Thyroid gland (tissue), 4 donors: ENCODE measurements at regions not wholly inside any gene's neighbourhood (a gene's known extent, or its start where the extent isn't known, plus 50 kb on each side); places are given as distances from the start of the nearest gene placed in this dataset.

ENCODE experiments used
- DNase-seq, 2 donors: peaks; one replicate each; pipeline ENCODE4 v3.0.0-alpha.2; 2019
- H3K27ac ChIP-seq, 3 donors: fragments of 200-600 bp; sonication (generic); 1 replicate in 2 of 3; 2 replicates in 1 of 3; pipeline ENCODE4 v1.5.1; 2016 to 2019; ENCODE audit warnings: mild to moderate bottlenecking in 1 of 3, moderate library complexity in 1 of 3
- H3K27me3 ChIP-seq: fragments of 200-600 bp; sonication (generic); one replicate; pipeline ENCODE4 v1.5.1; 2019
- H3K36me3 ChIP-seq, 2 donors: fragments of 200-600 bp; sonication (generic); one replicate each; pipeline ENCODE4 v1.5.1; 2016 to 2019
- H3K4me1 ChIP-seq, 2 donors: fragments of 200-600 bp; sonication (generic); one replicate each; pipeline ENCODE4 v1.5.1; 2017 to 2019
- H3K4me3 ChIP-seq, 3 donors: fragments of 200-600 bp; sonication (generic); replicated peaks in 1 of 3; 1 replicate in 2 of 3; 2 replicates in 1 of 3; pipeline ENCODE4 v1.5.1; 2016; ENCODE audit warnings: mild to moderate bottlenecking in 1 of 3
- H3K9me3 ChIP-seq: fragments of 200-600 bp; sonication (generic); one replicate; pipeline ENCODE4 v1.5.1; 2017
- CTCF ChIP-seq, 6 experiments: fragments of 200-600 bp in 3 of 6; fragments of 450-650 bp in 3 of 6; sonication (generic) in 3 of 6; IDR thresholded peaks; one replicate each; pipeline ENCODE4 v1.5.1; 2016 to 2019; ENCODE audit warnings: antibody characterized with exemption in 6 of 6, mild to moderate bottlenecking in 2 of 6, inconsistent platforms in 1 of 6, moderate library complexity in 1 of 6
- POLR2A ChIP-seq, 2 donors: fragments of 450-650 bp; IDR thresholded peaks; one replicate each; pipeline ENCODE4 v1.6.1; 2017; ENCODE audit warnings: antibody characterized with exemption in 2 of 2, mild to moderate bottlenecking in 2 of 2, moderate library complexity in 1 of 2
- WGBS, 2 donors: methylation state at CpG; one replicate each; pipeline ENCODE4 v1.1.5; 2017; 5-methylcytosine and 5-hydroxymethylcytosine counted together
- intact Hi-C: fragments of 100-400 bp; cut with DNase I; formaldehyde crosslinking; loops from one replicate; pipeline ENCODE4 v1.15.1; 2023

DNA sequence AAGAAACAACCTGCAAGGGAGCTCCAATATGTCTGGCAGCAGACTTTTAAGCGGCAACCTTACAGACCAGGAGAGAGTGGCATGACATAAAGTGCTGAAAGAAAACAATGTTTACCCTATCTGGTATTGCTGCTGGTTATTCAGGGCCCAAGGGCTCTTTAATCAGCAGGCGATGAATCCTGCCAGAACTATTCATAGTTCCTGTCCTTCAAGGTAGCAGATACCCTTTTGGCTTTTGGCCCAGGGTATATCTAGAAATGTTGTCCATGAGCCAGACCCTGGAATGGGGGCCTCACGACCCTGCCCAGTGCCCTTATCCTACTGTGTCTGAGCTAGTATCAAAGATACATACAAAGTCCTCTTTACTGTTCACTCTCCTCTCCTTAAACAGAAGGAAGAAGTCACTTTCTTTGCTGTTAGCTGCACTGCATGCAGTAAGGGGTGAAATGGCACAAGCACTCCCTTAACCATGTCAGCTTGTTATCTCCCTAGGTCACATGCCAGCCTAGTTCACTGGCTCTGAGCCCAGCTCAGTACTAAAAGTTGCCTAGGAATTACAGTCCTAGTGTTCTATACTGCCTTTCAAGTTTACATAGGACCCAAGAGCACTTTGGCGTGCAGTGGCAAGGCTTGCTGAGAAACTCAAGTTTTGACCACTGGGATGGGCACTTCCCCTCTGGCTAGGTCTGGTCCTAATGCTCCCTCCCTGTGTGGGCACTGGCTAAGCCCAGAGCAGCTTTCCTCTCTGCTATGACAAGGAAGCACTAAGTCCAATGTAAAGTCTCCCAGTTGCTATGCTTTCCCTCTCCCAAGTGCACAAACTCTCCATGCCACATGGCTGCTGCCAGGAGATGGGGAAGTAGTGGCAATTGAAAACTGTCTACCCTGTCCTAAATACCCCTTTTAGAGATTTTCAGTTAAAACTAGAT is 122.0 kb downstream of the HTR1B start:
- no peak overlapping the region for H3K27ac ChIP-seq
- no peaks in the 10 kb centered on the region for H3K36me3 ChIP-seq
- H3K27me3 ChIP-seq, result no peaks in the 10 kb centered on the region
- H3K4me3 ChIP-seq, result no peak overlapping the region
- no peak for DNase-seq
- no peaks in the 10 kb centered on the region for H3K9me3 ChIP-seq
- 42 to 51% methylated on average over 4 of the region's 4 CpGs for WGBS, 2 donors
- H3K4me1 ChIP-seq, result no peaks in the 10 kb centered on the region
- intact Hi-C loops, result no loop called here
- TF ChIP-seq POLR2A (IDR thresholded peaks at IDR 0.05), result no peak
- no peak for TF ChIP-seq CTCF (IDR thresholded peaks at IDR 0.05)

DNA sequence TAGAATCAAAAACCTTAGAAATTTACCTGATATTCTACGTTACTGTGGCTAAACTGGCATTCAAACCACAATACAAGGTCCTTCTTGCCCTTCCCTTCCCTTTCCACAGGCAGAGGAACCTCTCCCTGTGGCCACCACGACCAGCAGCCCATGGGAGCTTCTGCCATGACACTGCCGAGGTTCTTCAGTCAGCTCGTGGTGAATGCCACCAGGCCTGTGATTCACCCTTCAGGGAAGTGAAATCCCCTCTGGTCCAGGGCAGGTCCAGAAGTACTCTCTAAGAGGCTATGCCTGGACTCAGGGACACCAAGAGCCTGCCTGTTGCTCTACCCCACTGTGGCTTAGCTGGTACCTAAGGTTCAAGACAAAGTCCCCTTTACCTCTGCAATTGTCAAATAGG is 123.0 kb downstream of the HTR1B start:
- intact Hi-C loops, result no loop called here
- no peak for TF ChIP-seq CTCF (IDR thresholded peaks at IDR 0.05)
- TF ChIP-seq POLR2A (IDR thresholded peaks at IDR 0.05), result no peak
- no peaks in the 10 kb centered on the region for H3K9me3 ChIP-seq
- H3K36me3 ChIP-seq, result no peaks in the 10 kb centered on the region
- H3K4me3 ChIP-seq, result no peak overlapping the region
- 64 to 76% methylated on average over 4 of the region's 4 CpGs for WGBS, 2 donors
- no peaks in the 10 kb centered on the region for H3K27me3 ChIP-seq
- no peaks in the 10 kb centered on the region for H3K4me1 ChIP-seq
- no peak overlapping the region for H3K27ac ChIP-seq
- DNase-seq, result no peak

GRCh38 chr6:77339926-77340325 is 123.4 kb downstream of the HTR1B start:
- no peaks in the 10 kb centered on the region for H3K27me3 ChIP-seq
- no peak for DNase-seq
- no peak overlapping the region for H3K4me3 ChIP-seq
- WGBS, 2 donors, result 89 to 91% methylated on average over 2 of the region's 2 CpGs
- intact Hi-C loops, result no loop called here
- H3K27ac ChIP-seq, result no peak overlapping the region
- no peak for TF ChIP-seq CTCF (IDR thresholded peaks at IDR 0.05)
- no peak for TF ChIP-seq POLR2A (IDR thresholded peaks at IDR 0.05)
- H3K4me1 ChIP-seq, result no peaks in the 10 kb centered on the region
- H3K36me3 ChIP-seq, result no peaks in the 10 kb centered on the region
- H3K9me3 ChIP-seq, result no peaks in the 10 kb centered on the region

- Histone ChIP-seq H3K27ac (no peak overlapping the region), H3K4me1 (no peaks in the 10 kb centered on the region), H3K9me3 (no peaks in the 10 kb centered on the region), H3K36me3 (no peaks in the 10 kb centered on the region), H3K27me3 (no peaks in the 10 kb centered on the region), H3K4me3 (no peak overlapping the region)
- intact Hi-C loops, result no loop called here
- no peak for TF ChIP-seq CTCF (IDR thresholded peaks at IDR 0.05)
- no peak for TF ChIP-seq POLR2A (IDR thresholded peaks at IDR 0.05)
- no peak for DNase-seq
These were observed 125.9 kb downstream of the HTR1B start for GRCh38 chr6:77337392-77337791.

GRCh38 chr6:77334093-77334492 is 129.2 kb downstream of the HTR1B start:
- WGBS, 2 donors, result 70 to 87% methylated on average over 3 of the region's 3 CpGs
- intact Hi-C loops, result no loop called here
- no peaks in the 10 kb centered on the region for H3K27me3 ChIP-seq

More at GRCh38 chr6:77334093-77334492, 129.2 kb downstream of the HTR1B start:
- Histone ChIP-seq H3K27ac (no peak overlapping the region), H3K4me1 (no peaks in the 10 kb centered on the region), H3K9me3 (no peaks in the 10 kb centered on the region), H3K4me3 (no peak overlapping the region), H3K36me3 (no peaks in the 10 kb centered on the region)
- DNase-seq, result no peak
- TF ChIP-seq CTCF (IDR thresholded peaks at IDR 0.05) (no peak), POLR2A (IDR thresholded peaks at IDR 0.05) (no peak)
